Stimulated activated CD8-positive, alpha-beta memory T cell treated with anti-CD3 and anti-CD28 coated beads, Interleukin-12 subunit alpha, Interleukin-12 subunit beta, amount 100 ng/mL, for 24 hours (primary cell): ENCODE measurements at regions not wholly inside any gene's neighbourhood (a gene's known extent, or its start where the extent isn't known, plus 50 kb on each side); places are given as distances from the start of the nearest gene placed in this dataset.

Experiments
- DNase-seq: peaks from one replicate; pipeline ENCODE4 v3.0.0-alpha.2; 2020; ENCODE audit errors: extremely low read depth

- DNase-seq, result no peak
Observed at GRCh38 chr11:95282291-95282751, 51.3 kb upstream of the SESN3 start.
